ENCODE measurements at regions not wholly inside any gene's neighbourhood (a gene's known extent, or its start where the extent isn't known, plus 50 kb on each side); places are given as distances from the start of the nearest gene placed in this dataset.

DNA sequence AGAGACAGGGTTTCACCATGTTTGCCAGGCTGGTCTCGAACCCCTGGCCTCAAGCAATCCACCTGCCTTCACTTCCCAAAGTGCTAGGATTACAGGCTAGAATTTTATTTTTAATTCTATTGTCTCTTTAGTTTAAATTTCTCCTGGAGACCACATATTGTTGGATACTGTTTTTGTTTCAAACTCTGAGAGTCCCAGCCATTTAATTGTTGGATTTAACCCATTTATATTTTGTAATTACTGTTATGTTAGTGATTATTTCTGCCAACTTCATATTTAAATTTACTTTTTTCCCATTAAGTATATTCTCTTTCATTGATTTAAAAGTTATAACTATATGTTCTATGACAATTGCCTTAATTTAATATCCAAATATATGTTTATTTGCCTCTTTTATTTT, 185.6 kb downstream of the ZNF248 start:
- Histone ChIP-seq H3K4me1 (ENCODE audit: control insufficient read depth in 2 of 2, insufficient read depth in 2 of 2, low read length in 2 of 2) (no peaks in the 10 kb centered on the region), H3K27ac (ENCODE audit: low read depth in 1 of 2, low read length in 1 of 2) (no peak overlapping the region), H3K27me3 (ENCODE audit: control insufficient read depth in 2 of 2, insufficient read depth in 1 of 2, low read length in 1 of 2) (no peaks in the 10 kb centered on the region), H3K36me3 (ENCODE audit: control insufficient read depth in 2 of 2, insufficient read depth in 2 of 2, low read length in 1 of 2) (no peaks in the 10 kb centered on the region), H3K9me3 (ENCODE audit: control insufficient read depth in 2 of 2, insufficient read depth in 1 of 2, low read length in 1 of 2) (peaks cover 0 to under 1% of the 10 kb centered on the region in 2 donors), H3K4me3 (ENCODE audit: low read length in 2 of 2) (no peak overlapping the region)
- DNase-seq (ENCODE audit: low read depth in 6 of 9, low spot score in 9 of 9) = no peak
- 26% methylated on average over 1 of the region's 1 CpG for WGBS

DNA sequence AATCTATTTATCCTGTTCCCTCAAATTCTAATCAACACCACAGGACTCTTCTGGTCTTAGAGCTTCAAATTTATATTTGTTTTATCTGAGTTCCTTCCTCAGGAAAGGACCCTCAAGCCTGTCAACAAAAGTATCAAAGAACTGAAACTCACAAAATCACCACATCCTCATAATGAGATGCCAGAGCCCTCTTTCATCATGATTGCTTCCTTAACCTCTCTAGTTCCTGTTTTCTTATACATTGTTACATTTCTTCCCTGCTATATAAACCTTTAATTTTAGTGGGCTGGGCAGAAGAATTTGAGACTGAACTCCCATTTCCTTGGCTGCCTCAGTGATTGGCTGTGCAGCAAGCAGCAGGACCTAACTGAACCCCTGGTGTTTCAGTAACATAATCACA, 189.7 kb downstream of the ZNF248 start:
- H3K27me3 ChIP-seq (ENCODE audit: control insufficient read depth in 2 of 2, insufficient read depth in 1 of 2, low read length in 1 of 2) = no peaks in the 10 kb centered on the region
- no peaks in the 10 kb centered on the region for H3K4me1 ChIP-seq (ENCODE audit: control insufficient read depth in 2 of 2, insufficient read depth in 2 of 2, low read length in 2 of 2)
- H3K36me3 ChIP-seq (ENCODE audit: control insufficient read depth in 2 of 2, insufficient read depth in 2 of 2, low read length in 1 of 2) = no peaks in the 10 kb centered on the region
- DNase-seq (ENCODE audit: low read depth in 6 of 9, low spot score in 9 of 9) = no peak
- no peak overlapping the region for H3K27ac ChIP-seq (ENCODE audit: low read depth in 1 of 2, low read length in 1 of 2)
- H3K9me3 ChIP-seq (ENCODE audit: control insufficient read depth in 2 of 2, insufficient read depth in 1 of 2, low read length in 1 of 2) = peaks cover 1 to 9% of the 10 kb centered on the region in 2 donors
- no peak overlapping the region for H3K4me3 ChIP-seq (ENCODE audit: low read length in 2 of 2)

- no peak for DNase-seq (ENCODE audit: low read depth in 6 of 9, low spot score in 9 of 9)
- no peaks in the 10 kb centered on the region for H3K4me1 ChIP-seq (ENCODE audit: control insufficient read depth in 2 of 2, insufficient read depth in 2 of 2, low read length in 2 of 2)
- no peak overlapping the region for H3K27ac ChIP-seq (ENCODE audit: low read depth in 1 of 2, low read length in 1 of 2)
- WGBS = 76% methylated on average over 2 of the region's 2 CpGs
- H3K27me3 ChIP-seq (ENCODE audit: control insufficient read depth in 2 of 2, insufficient read depth in 1 of 2, low read length in 1 of 2) = no peaks in the 10 kb centered on the region
- H3K36me3 ChIP-seq (ENCODE audit: control insufficient read depth in 2 of 2, insufficient read depth in 2 of 2, low read length in 1 of 2) = no peaks in the 10 kb centered on the region
- H3K9me3 ChIP-seq (ENCODE audit: control insufficient read depth in 2 of 2, insufficient read depth in 1 of 2, low read length in 1 of 2) = peaks cover 3 to 26% of the 10 kb centered on the region in 2 donors
- no peak overlapping the region for H3K4me3 ChIP-seq (ENCODE audit: low read length in 2 of 2)
These were observed 202.9 kb downstream of the ZNF248 start for GRCh38 chr10:37654466-37654865.

- H3K4me1 ChIP-seq (ENCODE audit: control insufficient read depth in 2 of 2, insufficient read depth in 2 of 2, low read length in 2 of 2) = no peaks in the 10 kb centered on the region
- WGBS = 74% methylated on average over 1 of the region's 1 CpG
- H3K4me3 ChIP-seq (ENCODE audit: low read length in 2 of 2) = no peak overlapping the region
- no peak for DNase-seq (ENCODE audit: low read depth in 6 of 9, low spot score in 9 of 9)
- H3K9me3 ChIP-seq (ENCODE audit: control insufficient read depth in 2 of 2, insufficient read depth in 1 of 2, low read length in 1 of 2) = peaks cover 0 to 36% of the 10 kb centered on the region in 2 donors
- H3K27ac ChIP-seq (ENCODE audit: low read depth in 1 of 2, low read length in 1 of 2) = no peak overlapping the region
- no peaks in the 10 kb centered on the region for H3K27me3 ChIP-seq (ENCODE audit: control insufficient read depth in 2 of 2, insufficient read depth in 1 of 2, low read length in 1 of 2)
- no peaks in the 10 kb centered on the region for H3K36me3 ChIP-seq (ENCODE audit: control insufficient read depth in 2 of 2, insufficient read depth in 2 of 2, low read length in 1 of 2)
These were observed 214.2 kb downstream of the ZNF248 start for GRCh38 chr10:37643187-37643586.

DNA sequence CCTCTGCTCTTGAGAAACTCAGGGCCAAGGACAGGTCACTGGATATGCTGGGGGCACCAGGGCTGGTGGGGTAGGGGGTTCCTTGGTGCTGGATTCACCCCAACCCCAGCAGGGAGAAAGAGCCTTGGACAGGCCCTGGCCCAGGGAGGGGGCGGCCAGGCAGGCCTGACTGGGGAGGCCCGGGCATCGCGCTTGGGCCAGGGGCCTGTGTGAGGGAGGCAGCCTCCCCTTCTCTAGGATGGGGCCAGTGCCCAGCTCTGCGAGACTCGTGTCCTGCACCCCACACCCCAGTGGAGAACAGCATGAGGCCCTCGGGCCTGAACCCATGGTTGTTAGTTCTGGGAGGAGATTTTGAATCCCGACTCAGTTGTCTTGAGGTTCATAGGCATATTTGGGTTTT, 217.1 kb downstream of the ZNF248 start:
- Histone ChIP-seq H3K9me3 (ENCODE audit: control insufficient read depth in 2 of 2, insufficient read depth in 1 of 2, low read length in 1 of 2) (peaks cover 0 to 45% of the 10 kb centered on the region in 2 donors), H3K4me1 (ENCODE audit: control insufficient read depth in 2 of 2, insufficient read depth in 2 of 2, low read length in 2 of 2) (no peaks in the 10 kb centered on the region), H3K27me3 (ENCODE audit: control insufficient read depth in 2 of 2, insufficient read depth in 1 of 2, low read length in 1 of 2) (no peaks in the 10 kb centered on the region), H3K27ac (ENCODE audit: low read depth in 1 of 2, low read length in 1 of 2) (no peak overlapping the region), H3K36me3 (ENCODE audit: control insufficient read depth in 2 of 2, insufficient read depth in 2 of 2, low read length in 1 of 2) (no peaks in the 10 kb centered on the region), H3K4me3 (ENCODE audit: low read length in 2 of 2) (no peak overlapping the region)
- 91% methylated on average over 8 of the region's 8 CpGs for WGBS
- DNase-seq (ENCODE audit: low read depth in 6 of 9, low spot score in 9 of 9) = no peak

- Histone ChIP-seq H3K4me1 (ENCODE audit: control insufficient read depth in 2 of 2, insufficient read depth in 2 of 2, low read length in 2 of 2) (no peaks in the 10 kb centered on the region), H3K9me3 (ENCODE audit: control insufficient read depth in 2 of 2, insufficient read depth in 1 of 2, low read length in 1 of 2) (peaks cover 4 to 56% of the 10 kb centered on the region in 2 donors), H3K36me3 (ENCODE audit: control insufficient read depth in 2 of 2, insufficient read depth in 2 of 2, low read length in 1 of 2) (no peaks in the 10 kb centered on the region), H3K27me3 (ENCODE audit: control insufficient read depth in 2 of 2, insufficient read depth in 1 of 2, low read length in 1 of 2) (no peaks in the 10 kb centered on the region), H3K4me3 (ENCODE audit: low read length in 2 of 2) (no peak overlapping the region), H3K27ac (ENCODE audit: low read depth in 1 of 2, low read length in 1 of 2) (no peak overlapping the region)
- 73% methylated on average over 5 of the region's 5 CpGs for WGBS
- DNase-seq (ENCODE audit: low read depth in 6 of 9, low spot score in 9 of 9) = no peak
These were observed 218.2 kb downstream of the ZNF248 start for GRCh38 chr10:37639200-37639599.

- Histone ChIP-seq H3K4me1 (ENCODE audit: control insufficient read depth in 2 of 2, insufficient read depth in 2 of 2, low read length in 2 of 2) (no peaks in the 10 kb centered on the region), H3K27ac (ENCODE audit: low read depth in 1 of 2, low read length in 1 of 2) (no peak overlapping the region), H3K9me3 (ENCODE audit: control insufficient read depth in 2 of 2, insufficient read depth in 1 of 2, low read length in 1 of 2) (peaks cover 4 to 61% of the 10 kb centered on the region in 2 donors), H3K36me3 (ENCODE audit: control insufficient read depth in 2 of 2, insufficient read depth in 2 of 2, low read length in 1 of 2) (no peaks in the 10 kb centered on the region), H3K4me3 (ENCODE audit: low read length in 2 of 2) (no peak overlapping the region), H3K27me3 (ENCODE audit: control insufficient read depth in 2 of 2, insufficient read depth in 1 of 2, low read length in 1 of 2) (no peaks in the 10 kb centered on the region)
- no peak for DNase-seq (ENCODE audit: low read depth in 6 of 9, low spot score in 9 of 9)
- 80% methylated on average over 1 of the region's 1 CpG for WGBS
These were observed 218.8 kb downstream of the ZNF248 start for GRCh38 chr10:37638569-37638968.

DNA sequence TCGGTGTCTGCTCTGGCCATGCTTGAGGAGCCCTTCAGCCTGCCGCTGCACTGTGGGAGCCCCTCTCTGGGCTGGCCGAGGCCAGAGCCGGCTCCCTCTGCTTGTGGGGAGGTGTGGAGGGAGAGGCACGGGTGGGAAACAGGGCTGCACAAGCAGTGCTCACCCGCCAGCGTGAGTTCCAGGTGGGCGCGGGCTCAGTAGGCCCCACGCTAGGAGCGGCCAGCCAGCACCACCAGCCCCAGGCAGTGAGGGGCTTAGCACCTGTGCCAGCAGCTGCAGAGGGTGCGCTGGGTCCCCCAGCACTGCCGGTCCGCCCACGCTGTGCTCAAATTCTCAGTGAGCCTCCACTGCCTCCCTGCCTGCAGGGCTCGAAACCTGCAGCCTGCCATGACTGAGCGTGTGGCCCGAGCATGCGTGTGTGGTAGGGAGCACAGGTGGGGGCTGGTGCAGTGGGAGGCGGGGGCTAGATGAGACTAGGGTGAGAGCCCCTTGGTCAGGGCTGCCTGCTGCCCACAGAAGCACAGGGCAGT, 223.0 kb downstream of the ZNF248 start:
- no peaks in the 10 kb centered on the region for H3K36me3 ChIP-seq (ENCODE audit: control insufficient read depth in 2 of 2, insufficient read depth in 2 of 2, low read length in 1 of 2)
- H3K4me3 ChIP-seq (ENCODE audit: low read length in 2 of 2) = no peak overlapping the region
- H3K27ac ChIP-seq (ENCODE audit: low read depth in 1 of 2, low read length in 1 of 2) = no peak overlapping the region
- no peak for DNase-seq (ENCODE audit: low read depth in 6 of 9, low spot score in 9 of 9)
- 87% methylated on average over 20 of the region's 20 CpGs for WGBS
- H3K27me3 ChIP-seq (ENCODE audit: control insufficient read depth in 2 of 2, insufficient read depth in 1 of 2, low read length in 1 of 2) = no peaks in the 10 kb centered on the region
- H3K4me1 ChIP-seq (ENCODE audit: control insufficient read depth in 2 of 2, insufficient read depth in 2 of 2, low read length in 2 of 2) = no peaks in the 10 kb centered on the region
- H3K9me3 ChIP-seq (ENCODE audit: control insufficient read depth in 2 of 2, insufficient read depth in 1 of 2, low read length in 1 of 2) = peaks cover 4 to 39% of the 10 kb centered on the region in 2 donors

- H3K27me3 ChIP-seq (ENCODE audit: control insufficient read depth in 2 of 2, insufficient read depth in 1 of 2, low read length in 1 of 2) = no peaks in the 10 kb centered on the region
- 93% methylated on average over 2 of the region's 2 CpGs for whole genome bisulfite sequencing
- no peak overlapping the region for H3K4me3 ChIP-seq (ENCODE audit: low read length in 2 of 2)
- no peaks in the 10 kb centered on the region for H3K36me3 ChIP-seq (ENCODE audit: control insufficient read depth in 2 of 2, insufficient read depth in 2 of 2, low read length in 1 of 2)
- H3K4me1 ChIP-seq (ENCODE audit: control insufficient read depth in 2 of 2, insufficient read depth in 2 of 2, low read length in 2 of 2) = no peaks in the 10 kb centered on the region
- H3K9me3 ChIP-seq (ENCODE audit: control insufficient read depth in 2 of 2, insufficient read depth in 1 of 2, low read length in 1 of 2) = peaks cover 4 to 28% of the 10 kb centered on the region in 2 donors
- H3K27ac ChIP-seq (ENCODE audit: low read depth in 1 of 2, low read length in 1 of 2) = no peak overlapping the region
- DNase-seq (ENCODE audit: low read depth in 6 of 9, low spot score in 9 of 9) = no peak
These were observed 224.8 kb downstream of the ZNF248 start for GRCh38 chr10:37632641-37633040.

GRCh38 chr10:37623506-37623905, 233.9 kb downstream of the ZNF248 start:
- Histone ChIP-seq H3K27me3 (ENCODE audit: control insufficient read depth in 2 of 2, insufficient read depth in 1 of 2, low read length in 1 of 2) (no peaks in the 10 kb centered on the region), H3K27ac (ENCODE audit: low read depth in 1 of 2, low read length in 1 of 2) (no peak overlapping the region), H3K4me1 (ENCODE audit: control insufficient read depth in 2 of 2, insufficient read depth in 2 of 2, low read length in 2 of 2) (no peaks in the 10 kb centered on the region), H3K36me3 (ENCODE audit: control insufficient read depth in 2 of 2, insufficient read depth in 2 of 2, low read length in 1 of 2) (no peaks in the 10 kb centered on the region), H3K9me3 (ENCODE audit: control insufficient read depth in 2 of 2, insufficient read depth in 1 of 2, low read length in 1 of 2) (peaks cover 1 to 13% of the 10 kb centered on the region in 2 donors), H3K4me3 (ENCODE audit: low read length in 2 of 2) (no peak overlapping the region)
- DNase-seq (ENCODE audit: low read depth in 6 of 9, low spot score in 9 of 9) = no peak
- 88% methylated on average over 5 of the region's 5 CpGs for WGBS

Data from thymus (tissue), 11 donors.